AG09309 (cell line): ENCODE measurements at regions not wholly inside any gene's neighbourhood (a gene's known extent, or its start where the extent isn't known, plus 50 kb on each side); places are given as distances from the start of the nearest gene placed in this dataset.
"Not testable (repeated sequence)": the region's sequence is repeated elsewhere in the genome, so short reads cannot be mapped to it uniquely, and the experiment has no call there.

Experiments
- DNase-seq: peaks from one replicate; pipeline ENCODE4 v3.0.0-alpha.2; 2010; ENCODE audit warnings: low read depth
- H3K4me3 ChIP-seq: 2 replicates; pipeline ENCODE4 v1.5.1; 2011; ENCODE audit warnings: mild to moderate bottlenecking, low read depth, low read length, moderate library complexity; ENCODE audit not compliant: control insufficient read depth
- CTCF ChIP-seq: IDR thresholded peaks from 2 replicates; pipeline ENCODE4 v1.5.1; 2011; ENCODE audit warnings: mild to moderate bottlenecking, low read depth, low read length, inconsistent platforms; ENCODE audit not compliant: insufficient read depth, control insufficient read depth; ENCODE audit errors: missing control alignments

DNA sequence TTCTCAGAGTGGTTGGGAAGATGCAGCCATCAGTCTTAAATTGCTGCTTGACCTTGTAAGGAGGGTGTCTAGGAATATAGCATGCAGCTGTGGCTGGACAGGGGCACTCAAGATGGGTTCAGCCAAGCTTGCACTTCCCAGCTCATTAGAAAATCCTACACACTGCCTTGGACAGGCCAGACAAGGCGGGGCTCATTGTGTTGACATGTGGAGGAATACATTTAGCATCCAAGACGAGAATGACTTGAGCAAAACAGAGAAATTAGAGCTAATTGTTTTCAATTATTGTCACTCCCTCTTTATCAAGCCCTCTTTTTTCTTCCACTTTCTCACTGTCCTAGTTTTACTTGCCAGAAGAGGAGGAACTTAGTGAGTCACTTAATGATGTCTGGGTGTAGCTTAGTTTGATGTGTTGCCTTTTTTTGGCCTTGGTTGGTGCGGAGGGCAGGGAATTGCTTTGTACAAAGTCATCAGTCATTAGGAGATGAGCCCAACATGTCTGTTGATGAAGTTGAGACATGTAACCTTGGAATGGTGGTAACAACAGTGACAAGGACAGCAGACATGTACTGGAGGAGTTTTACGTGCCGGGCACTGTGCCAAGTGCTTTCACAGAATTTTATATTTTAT lies 1219.3 kb upstream of the WWC1 start:
- no peak for DNase-seq
- no peak overlapping the region for H3K4me3 ChIP-seq
- no peak for TF ChIP-seq CTCF

DNA sequence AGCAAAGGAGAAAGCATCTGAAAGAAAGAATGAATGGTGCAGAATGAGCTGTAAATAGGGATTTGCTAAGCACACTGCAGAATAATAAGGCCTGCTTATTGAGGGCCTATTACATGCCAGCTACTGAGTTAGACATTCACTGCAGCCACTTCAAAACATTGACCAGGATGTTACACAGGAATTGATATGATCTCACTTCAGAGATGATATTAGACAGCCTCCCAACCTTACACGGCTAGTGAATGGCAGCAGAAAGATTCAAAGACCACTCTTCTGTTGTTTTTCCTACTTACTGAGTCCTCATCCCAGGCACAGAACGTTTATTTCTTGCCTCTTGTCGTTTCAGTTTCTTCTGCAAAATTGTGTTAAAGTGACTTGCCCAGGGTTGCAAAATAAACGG lies 1209.9 kb upstream of the WWC1 start:
- no peak for TF ChIP-seq CTCF
- no peak overlapping the region for H3K4me3 ChIP-seq
- DNase-seq = no peak

GRCh38 chr5:167096816-167097215 lies 1194.6 kb upstream of the WWC1 start:
- no peak for TF ChIP-seq CTCF
- DNase-seq = no peak
- H3K4me3 ChIP-seq = no peak overlapping the region

- no peak for TF ChIP-seq CTCF
- no peak for DNase-seq
- no peak overlapping the region for H3K4me3 ChIP-seq
Observed at GRCh38 chr5:167104351-167104750, 1187.1 kb upstream of the WWC1 start.

GRCh38 chr5:167105941-167106340 lies 1185.5 kb upstream of the WWC1 start:
- no peak for DNase-seq
- H3K4me3 ChIP-seq = no peak overlapping the region
- no peak for TF ChIP-seq CTCF

DNA sequence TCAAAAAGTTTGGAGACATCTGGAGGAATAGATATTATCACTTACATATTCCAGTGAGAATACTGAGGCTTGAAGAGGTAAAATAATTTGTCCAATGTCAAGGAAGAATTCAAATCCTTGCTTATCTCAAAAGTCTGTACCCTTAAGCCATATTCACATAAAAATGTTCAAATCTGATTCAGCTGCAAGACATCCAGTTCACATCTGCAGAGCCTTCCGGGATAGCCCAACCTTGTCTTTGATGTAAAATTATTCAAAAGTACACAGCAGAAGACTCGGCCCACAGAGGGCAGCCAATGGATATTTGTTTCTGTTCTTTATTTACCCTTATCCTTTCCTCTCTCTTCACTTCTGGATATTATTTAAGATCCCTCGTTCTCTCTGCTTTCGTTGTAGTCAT lies 1183.8 kb upstream of the WWC1 start:
- TF ChIP-seq CTCF = no peak
- H3K4me3 ChIP-seq = no peak overlapping the region
- DNase-seq = no peak

DNA sequence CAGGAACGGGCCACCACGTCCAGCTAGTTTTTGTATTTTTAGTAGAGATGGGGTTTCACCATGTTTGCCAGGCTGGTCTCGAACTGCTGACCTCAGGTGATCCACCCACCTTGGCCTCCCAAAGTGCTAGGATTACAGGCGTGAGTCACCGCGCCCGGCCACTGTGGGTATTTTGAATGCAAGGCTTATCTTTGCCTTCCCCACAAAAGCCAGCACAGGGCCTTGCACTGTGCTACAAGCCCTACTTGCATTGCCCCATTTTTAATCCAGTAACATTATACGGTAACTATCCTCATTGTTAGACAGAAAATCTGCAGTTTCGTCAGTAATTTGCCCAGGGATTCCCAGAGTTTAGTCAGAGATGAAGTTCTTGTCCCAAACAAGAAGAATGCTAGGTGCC lies 1183.2 kb upstream of the WWC1 start:
- not testable (repeated sequence) for DNase-seq, H3K4me3 ChIP-seq
